IMR-90 (cell line): ENCODE measurements at regions not wholly inside any gene's neighbourhood (a gene's known extent, or its start where the extent isn't known, plus 50 kb on each side); places are given as distances from the start of the nearest gene placed in this dataset.

ENCODE experiments used
- ATAC-seq: fragments of 200-7000 bp; cut with Tn5 transposase; 2 replicates; pipeline ENCODE4 v1.9.1; 2020; ENCODE audit warnings: low read depth, mild to moderate bottlenecking, moderate library complexity
- BruUV-seq: library from RNA; stranded (reverse); fragments of 400-500 nt; replicated peaks from 2 replicates; lab custom pipeline; 2021; lab: Mats Ljungman, UMichigan
- CTCF ChIA-PET: fragments of 300-600 bp; formaldehyde crosslinking; extraction: SDS; loops from one replicate; lab custom pipeline; 2021; ENCODE audit warnings: antibody characterized with exemption; lab: Yijun Ruan, JAX
- POLR2A ChIA-PET: fragments of 300-600 bp; sonication (Branson Sonifier 250); formaldehyde crosslinking; loops from one replicate; lab custom pipeline; 2022; ENCODE audit warnings: antibody characterized with exemption; ENCODE audit not compliant: unreplicated experiment; lab: Charles Lee
- DNase-seq: peaks from one replicate; pipeline ENCODE4 v3.0.0; 2013
- H2AFZ ChIP-seq: replicated peaks from 2 replicates; pipeline ENCODE3; 2013; ENCODE audit warnings: low read length, mild to moderate bottlenecking; ENCODE audit not compliant: poor library complexity
- H2AK5ac ChIP-seq: 2 replicates; pipeline ENCODE4 v1.6.1; 2013; ENCODE audit warnings: low read depth, low read length, inconsistent platforms
- H2AK9ac ChIP-seq: replicated peaks from 2 replicates; pipeline ENCODE3; 2013; ENCODE audit warnings: mild to moderate bottlenecking, low read depth, low read length, moderate library complexity; ENCODE audit not compliant: poor library complexity
- H2BK120ac ChIP-seq: 2 replicates; pipeline ENCODE4 v1.6.1; 2013; ENCODE audit warnings: low read depth, low read length, inconsistent platforms
- H2BK15ac ChIP-seq: 3 replicates; pipeline ENCODE4 v1.6.1; 2013; ENCODE audit warnings: low read depth, low read length, inconsistent platforms
- H2BK20ac ChIP-seq: 2 replicates; pipeline ENCODE4 v1.6.1; 2013; ENCODE audit warnings: low read depth, mild to moderate bottlenecking, inconsistent platforms, low read length, moderate library complexity
- H2BK5ac ChIP-seq: 2 replicates; pipeline ENCODE4 v1.6.1; 2013; ENCODE audit warnings: mild to moderate bottlenecking, low read depth, low read length, inconsistent platforms; ENCODE audit not compliant: poor library complexity, severe bottlenecking
- H3K14ac ChIP-seq: replicated peaks from 2 replicates; pipeline ENCODE4 v1.6.1; 2013; ENCODE audit warnings: low read depth, low read length, inconsistent platforms
- H3K18ac ChIP-seq: 2 replicates; pipeline ENCODE4 v1.6.1; 2013; ENCODE audit warnings: low read depth, low read length, control low read depth
- H3K23ac ChIP-seq: 2 replicates; pipeline ENCODE4 v1.6.1; 2013; ENCODE audit warnings: low read depth, low read length, inconsistent platforms
- H3K27ac ChIP-seq: 2 replicates; pipeline ENCODE4 v1.5.1; 2013; ENCODE audit warnings: mild to moderate bottlenecking, control low read depth, low read length; ENCODE audit not compliant: insufficient read depth
- H3K27me3 ChIP-seq: 2 replicates; pipeline ENCODE4 v1.6.1; 2013; ENCODE audit warnings: low read length; ENCODE audit not compliant: control insufficient read depth, insufficient read depth
- H3K36me3 ChIP-seq: 2 replicates; pipeline ENCODE4 v1.6.1; 2013; ENCODE audit warnings: low read length, mixed read lengths; ENCODE audit not compliant: control insufficient read depth, insufficient read depth
- H3K4ac ChIP-seq: 2 replicates; pipeline ENCODE4 v1.6.1; 2013; ENCODE audit warnings: low read depth, low read length, inconsistent platforms
- H3K4me1 ChIP-seq: 2 replicates; pipeline ENCODE4 v1.6.1; 2013; ENCODE audit warnings: low read length, mixed read lengths; ENCODE audit not compliant: control insufficient read depth, insufficient read depth
- H3K4me2 ChIP-seq: 2 replicates; pipeline ENCODE4 v1.6.1; 2013; ENCODE audit warnings: low read depth, mild to moderate bottlenecking, control low read depth, low read length, moderate library complexity
- H3K4me3 ChIP-seq: 2 replicates; pipeline ENCODE4 v1.5.1; 2013; ENCODE audit warnings: low read depth, mild to moderate bottlenecking, control low read depth, low read length, moderate library complexity; ENCODE audit not compliant: insufficient read depth
- H3K56ac ChIP-seq: 2 replicates; pipeline ENCODE4 v1.6.1; 2013; ENCODE audit warnings: low read length, inconsistent platforms; ENCODE audit not compliant: insufficient read depth; ENCODE audit errors: extremely low read depth
- H3K79me1 ChIP-seq, 2 experiments: 2 replicates each; pipeline ENCODE4 v1.6.1; 2013; ENCODE audit warnings: low read length in 2 of 2, inconsistent platforms in 1 of 2, low read depth in 1 of 2
- H3K9ac ChIP-seq: 2 replicates; pipeline ENCODE4 v1.6.1; 2013; ENCODE audit warnings: low read depth, low read length, control low read depth
- H3K9me1 ChIP-seq: 2 replicates; pipeline ENCODE4 v1.6.1; 2013; ENCODE audit warnings: low read length, inconsistent platforms; ENCODE audit not compliant: insufficient read depth
- H3K9me3 ChIP-seq: 2 replicates; pipeline ENCODE4 v1.6.1; 2013; ENCODE audit warnings: low read length; ENCODE audit not compliant: control insufficient read depth, insufficient read depth
- H4K20me1 ChIP-seq: 2 replicates; pipeline ENCODE4 v1.6.1; 2013; ENCODE audit warnings: low read length, inconsistent platforms; ENCODE audit not compliant: insufficient read depth
- H4K5ac ChIP-seq: 2 replicates; pipeline ENCODE4 v1.6.1; 2013; ENCODE audit warnings: mild to moderate bottlenecking, low read depth, low read length, control low read depth
- H4K8ac ChIP-seq, 2 experiments: 2 replicates each; pipeline ENCODE4 v1.6.1; 2013; ENCODE audit warnings: low read depth in 2 of 2, low read length in 2 of 2, control low read depth in 1 of 2, inconsistent platforms in 1 of 2
- H4K91ac ChIP-seq: 2 replicates; pipeline ENCODE4 v1.6.1; 2013; ENCODE audit warnings: low read depth, low read length, inconsistent platforms; ENCODE audit not compliant: insufficient read depth
- BHLHE40 ChIP-seq: fragments of 150-350 bp; IDR thresholded peaks from 2 replicates; pipeline ENCODE4 v1.6.1; 2016; ENCODE audit warnings: mild to moderate bottlenecking, low read depth, low read length
- CEBPB ChIP-seq: IDR thresholded peaks from 2 replicates; pipeline ENCODE4 v1.6.1; 2012; ENCODE audit warnings: low read depth, low read length, improper control_type of control experiment
- CHD1 ChIP-seq: IDR thresholded peaks from 2 replicates; pipeline ENCODE4 v1.6.1; 2012; ENCODE audit warnings: low read depth, low read length, improper control_type of control experiment
- CTCF ChIP-seq: conservative IDR thresholded peaks from 2 replicates; pipeline ENCODE4 v1.5.1; 2012; ENCODE audit warnings: mild to moderate bottlenecking, low read depth, low read length, improper control_type of control experiment
- ELK1 ChIP-seq: fragments of 150-350 bp; IDR thresholded peaks from 2 replicates; pipeline ENCODE4 v1.6.1; 2016; ENCODE audit warnings: low read depth, mild to moderate bottlenecking, low read length, moderate library complexity, borderline replicate concordance
- FOS ChIP-seq: fragments of 150-350 bp; IDR thresholded peaks from 2 replicates; pipeline ENCODE4 v1.6.1; 2016; ENCODE audit warnings: low read depth, low read length
- MAFK ChIP-seq: IDR thresholded peaks from 2 replicates; pipeline ENCODE4 v1.6.1; 2012; ENCODE audit warnings: low read depth, low read length, improper control_type of control experiment
- MAZ ChIP-seq: IDR thresholded peaks from 2 replicates; pipeline ENCODE4 v1.6.1; 2012; ENCODE audit warnings: low read depth, mild to moderate bottlenecking, low read length, improper control_type of control experiment, moderate library complexity, borderline replicate concordance
- MXI1 ChIP-seq: IDR thresholded peaks from 2 replicates; pipeline ENCODE4 v1.6.1; 2012; ENCODE audit warnings: low read depth, mild to moderate bottlenecking, low read length, moderate library complexity, borderline replicate concordance
- NFE2L2 ChIP-seq: fragments of 150-350 bp; IDR thresholded peaks from 2 replicates; pipeline ENCODE4 v1.6.1; 2016; ENCODE audit warnings: low read depth, mild to moderate bottlenecking, low read length
- POLR2A ChIP-seq: IDR thresholded peaks from 2 replicates; pipeline ENCODE4 v1.6.1; 2012; ENCODE audit warnings: mild to moderate bottlenecking, low read depth, low read length
- RAD21 ChIP-seq: IDR thresholded peaks from 2 replicates; pipeline ENCODE4 v1.6.1; 2012; ENCODE audit warnings: low read length, improper control_type of control experiment
- RCOR1 ChIP-seq: IDR thresholded peaks from 2 replicates; pipeline ENCODE4 v1.6.1; 2012; ENCODE audit warnings: mild to moderate bottlenecking, low read length, improper control_type of control experiment; ENCODE audit not compliant: insufficient replicate concordance
- RFX5 ChIP-seq: IDR thresholded peaks from 2 replicates; pipeline ENCODE4 v1.8.0; 2012; ENCODE audit warnings: low read depth, mild to moderate bottlenecking, low read length, moderate library complexity
- SMC3 ChIP-seq: fragments of 150-350 bp; IDR thresholded peaks from 2 replicates; pipeline ENCODE4 v1.6.1; 2016; ENCODE audit warnings: low read depth, mild to moderate bottlenecking, antibody characterized with exemption, low read length, moderate library complexity
- WGBS, 2 experiments: methylation state at CpG; one replicate each; pipeline versions ENCODE4 v1.1.5 to v1.1.7; 2013; ENCODE audit warnings: missing lambda C conversion rate in 2 of 2; ENCODE audit not compliant: insufficient read length in 1 of 2; ENCODE audit errors: extremely low coverage in 2 of 2; 5-methylcytosine and 5-hydroxymethylcytosine counted together
- dilution Hi-C: fragments of 300-500 bp; cut with HindIII; formaldehyde crosslinking; loops from one replicate; pipeline ENCODE4 v1.14.3; 2018; ENCODE audit warnings: low sequenced_read_pairs; ENCODE audit not compliant: unreplicated experiment
- in situ Hi-C: fragments of 300-500 bp; cut with MboI; formaldehyde crosslinking; loops from 3 replicates; pipeline ENCODE4 v1.14.3; 2019; ENCODE audit warnings: low sequenced_read_pairs, inconsistent platforms, mixed read lengths
- intact Hi-C: fragments of 100-400 bp; cut with micrococcal nuclease; formaldehyde crosslinking; loops from 2 replicates; pipeline ENCODE4 v1.10.0; 2022
- TF ChIP-seq, protein P1 (sequence below): fragments of 150-350 bp; IDR thresholded peaks from 2 replicates; pipeline ENCODE4 v1.6.1; 2017; ENCODE audit warnings: mild to moderate bottlenecking, antibody characterized with exemption, low read length, low read depth

GRCh38 chr6:48979085-48979484 lies 484.0 kb downstream of the MMUT start:
- H3K4me1 ChIP-seq, result peaks cover 1% of the 10 kb centered on the region; the same call in 1 of the 2 replicates
- H2AK5ac ChIP-seq, result peak overlapping the region; percentile 9; the same call in 1 of the 2 replicates
- H3K23ac ChIP-seq, result no peak overlapping the region
- H3K56ac ChIP-seq, result no peak overlapping the region
- no peaks in the 10 kb centered on the region for H3K9me1 ChIP-seq
- H3K27me3 ChIP-seq, result no peaks in the 10 kb centered on the region
- H3K4ac ChIP-seq, result no peak overlapping the region; the same call in 1 of the 2 replicates
- H3K27ac ChIP-seq, result no peak overlapping the region
- CTCF ChIA-PET, result interaction anchor here (0.7 kb wide), 1 partner anchor 21 kb away, joined by 4 read pairs; no protein-coding TSS in a partner anchor
- H4K5ac ChIP-seq, result no peak overlapping the region
- ATAC-seq, result no peak
- H4K8ac ChIP-seq, result no peak overlapping the region
- H3K79me1 ChIP-seq, result no peaks in the 10 kb centered on the region
- peak overlapping the region; percentile 24 for H2BK5ac ChIP-seq
- H3K14ac ChIP-seq, result no peak overlapping the region
- DNase-seq, result no peak
- no peaks in the 10 kb centered on the region for H3K36me3 ChIP-seq
- BruUV-seq, result no TSS peak
- 82% methylated on average over 6 of the region's 8 CpGs; no CpG with 5 or more reads in 1 of the 2 experiments for WGBS, 2 experiments
- H3K9ac ChIP-seq, result no peak overlapping the region
- intact Hi-C loops (loop anchor here (5.0 kb wide), 1 partner anchor 152 kb away; no protein-coding TSS in a partner anchor), dilution Hi-C loops (no loop called here), in situ Hi-C loops (no loop called here)
- H3K4me2 ChIP-seq, result no peak overlapping the region
- H3K18ac ChIP-seq, result no peak overlapping the region; the same call in 1 of the 2 replicates
- H3K4me3 ChIP-seq, result no peak overlapping the region
- POLR2A ChIA-PET, result no interaction called here
- peak overlapping the region; percentile 36; the same call in 1 of the 3 replicates for H2BK15ac ChIP-seq
- no peaks in the 10 kb centered on the region for H3K9me3 ChIP-seq
- no peak overlapping the region for H2AK9ac ChIP-seq
- TF ChIP-seq MAZ, result no peak
- TF ChIP-seq BHLHE40, result no peak
- TF ChIP-seq CEBPB, result no peak
- no peak for TF ChIP-seq FOS
- TF ChIP-seq CHD1, result no peak
- TF ChIP-seq NFE2L2, result no peak
- TF ChIP-seq SMC3, result no peak
- no peak for TF ChIP-seq CTCF
- TF ChIP-seq, protein P1, sequence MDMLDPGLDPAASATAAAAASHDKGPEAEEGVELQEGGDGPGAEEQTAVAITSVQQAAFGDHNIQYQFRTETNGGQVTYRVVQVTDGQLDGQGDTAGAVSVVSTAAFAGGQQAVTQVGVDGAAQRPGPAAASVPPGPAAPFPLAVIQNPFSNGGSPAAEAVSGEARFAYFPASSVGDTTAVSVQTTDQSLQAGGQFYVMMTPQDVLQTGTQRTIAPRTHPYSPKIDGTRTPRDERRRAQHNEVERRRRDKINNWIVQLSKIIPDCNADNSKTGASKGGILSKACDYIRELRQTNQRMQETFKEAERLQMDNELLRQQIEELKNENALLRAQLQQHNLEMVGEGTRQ, result no peak
- no peak for TF ChIP-seq ELK1
- TF ChIP-seq MAFK, result no peak
- no peak for TF ChIP-seq RCOR1
- TF ChIP-seq MXI1, result no peak
- no peak for TF ChIP-seq RAD21
- no peak for TF ChIP-seq RFX5
- no peak for TF ChIP-seq POLR2A
- H2AFZ ChIP-seq, result peak overlapping the region; percentile 2
- no peaks in the 10 kb centered on the region for H4K20me1 ChIP-seq
- H4K91ac ChIP-seq, result no peak overlapping the region
- H2BK120ac ChIP-seq, result peak overlapping the region; percentile 28
- H2BK20ac ChIP-seq, result no peak overlapping the region
